OCI-LY3 (cell line): ENCODE measurements at regions not wholly inside any gene's neighbourhood (a gene's known extent, or its start where the extent isn't known, plus 50 kb on each side); places are given as distances from the start of the nearest gene placed in this dataset.
"Not testable (repeated sequence)": the region's sequence is repeated elsewhere in the genome, so short reads cannot be mapped to it uniquely, and the experiment has no call there.

Source experiments
- EZH2phosphoT487 ChIP-seq: fragments of 200-600 bp; shearing (Covaris generic); IDR thresholded peaks from 2 replicates; pipeline ENCODE4 v1.6.1; 2018; ENCODE audit warnings: antibody characterized with exemption, mixed run types, low read depth
- TF ChIP-seq, protein P1 (sequence below): fragments of 200-600, 300-600 bp; sonication (generic); IDR thresholded peaks from 2 replicates; pipeline ENCODE4 v1.5.1; 2014; ENCODE audit warnings: antibody characterized with exemption, low read length, low read depth

DNA sequence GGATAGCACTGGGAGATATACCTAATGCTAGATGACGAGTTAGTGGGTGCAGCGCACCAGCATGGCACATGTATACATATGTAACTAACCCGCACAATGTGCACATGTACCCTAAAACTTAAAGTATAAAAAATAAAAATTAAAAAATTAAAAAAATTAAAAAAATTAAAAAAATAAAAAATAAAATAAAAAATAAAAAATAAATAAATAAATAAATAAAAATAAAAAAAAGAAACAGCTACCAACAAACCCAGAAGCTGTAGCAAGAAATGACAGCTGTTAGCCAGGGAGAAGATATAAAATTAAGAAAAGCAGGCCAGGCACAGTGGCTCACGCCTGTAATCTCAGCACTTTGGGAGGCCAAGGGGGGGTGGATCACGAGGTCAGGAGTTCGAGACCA, 361.3 kb upstream of the ATP11B start:
- TF ChIP-seq, protein P1, sequence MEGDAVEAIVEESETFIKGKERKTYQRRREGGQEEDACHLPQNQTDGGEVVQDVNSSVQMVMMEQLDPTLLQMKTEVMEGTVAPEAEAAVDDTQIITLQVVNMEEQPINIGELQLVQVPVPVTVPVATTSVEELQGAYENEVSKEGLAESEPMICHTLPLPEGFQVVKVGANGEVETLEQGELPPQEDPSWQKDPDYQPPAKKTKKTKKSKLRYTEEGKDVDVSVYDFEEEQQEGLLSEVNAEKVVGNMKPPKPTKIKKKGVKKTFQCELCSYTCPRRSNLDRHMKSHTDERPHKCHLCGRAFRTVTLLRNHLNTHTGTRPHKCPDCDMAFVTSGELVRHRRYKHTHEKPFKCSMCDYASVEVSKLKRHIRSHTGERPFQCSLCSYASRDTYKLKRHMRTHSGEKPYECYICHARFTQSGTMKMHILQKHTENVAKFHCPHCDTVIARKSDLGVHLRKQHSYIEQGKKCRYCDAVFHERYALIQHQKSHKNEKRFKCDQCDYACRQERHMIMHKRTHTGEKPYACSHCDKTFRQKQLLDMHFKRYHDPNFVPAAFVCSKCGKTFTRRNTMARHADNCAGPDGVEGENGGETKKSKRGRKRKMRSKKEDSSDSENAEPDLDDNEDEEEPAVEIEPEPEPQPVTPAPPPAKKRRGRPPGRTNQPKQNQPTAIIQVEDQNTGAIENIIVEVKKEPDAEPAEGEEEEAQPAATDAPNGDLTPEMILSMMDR: not testable (repeated sequence)
- not testable (repeated sequence) for TF ChIP-seq EZH2phosphoT487
